Ishikawa (cell line): ENCODE measurements at regions not wholly inside any gene's neighbourhood (a gene's known extent, or its start where the extent isn't known, plus 50 kb on each side); places are given as distances from the start of the nearest gene placed in this dataset.

Experiments used
- CEBPB ChIP-seq: IDR thresholded peaks from 2 replicates; pipeline ENCODE4 v1.6.1; 2012
- CREB1 ChIP-seq: IDR thresholded peaks from 2 replicates; pipeline ENCODE4 v1.6.1; 2012; ENCODE audit warnings: low read depth
- EGR1 ChIP-seq: IDR thresholded peaks from 2 replicates; pipeline ENCODE4 v1.6.1; 2012
- EP300 ChIP-seq: IDR thresholded peaks from 2 replicates; pipeline ENCODE4 v1.6.1; 2012; ENCODE audit warnings: borderline replicate concordance
- FOXM1 ChIP-seq: IDR thresholded peaks from 2 replicates; pipeline ENCODE4 v1.6.1; 2012; ENCODE audit warnings: low read depth, borderline replicate concordance
- MAX ChIP-seq: IDR thresholded peaks from 2 replicates; pipeline ENCODE4 v1.6.1; 2012
- NFIC ChIP-seq: IDR thresholded peaks from 2 replicates; pipeline ENCODE4 v1.6.1; 2012
- RAD21 ChIP-seq: IDR thresholded peaks from 2 replicates; pipeline ENCODE4 v1.6.1; 2012; ENCODE audit warnings: low read depth
- TAF1 ChIP-seq: IDR thresholded peaks from 2 replicates; pipeline ENCODE4 v1.6.1; 2012; ENCODE audit warnings: low read depth, mild to moderate bottlenecking
- TCF12 ChIP-seq: IDR thresholded peaks from 2 replicates; pipeline ENCODE4 v1.6.1; 2012; ENCODE audit warnings: low read depth
- TEAD4 ChIP-seq: IDR thresholded peaks from 2 replicates; pipeline ENCODE4 v1.6.1; 2012
- YY1 ChIP-seq: IDR thresholded peaks from 2 replicates; pipeline ENCODE4 v1.6.1; 2012; ENCODE audit warnings: low read depth
- ZBTB7A ChIP-seq: IDR thresholded peaks from 2 replicates; pipeline ENCODE4 v1.6.1; 2012; ENCODE audit warnings: low read depth
- TF ChIP-seq, protein P1 (sequence below): IDR thresholded peaks from 2 replicates; pipeline ENCODE4 v1.6.1; 2012; ENCODE audit warnings: low read depth, mild to moderate bottlenecking
- TF ChIP-seq, protein P2 (sequence below): IDR thresholded peaks from 2 replicates; pipeline ENCODE4 v1.6.1; 2012

DNA sequence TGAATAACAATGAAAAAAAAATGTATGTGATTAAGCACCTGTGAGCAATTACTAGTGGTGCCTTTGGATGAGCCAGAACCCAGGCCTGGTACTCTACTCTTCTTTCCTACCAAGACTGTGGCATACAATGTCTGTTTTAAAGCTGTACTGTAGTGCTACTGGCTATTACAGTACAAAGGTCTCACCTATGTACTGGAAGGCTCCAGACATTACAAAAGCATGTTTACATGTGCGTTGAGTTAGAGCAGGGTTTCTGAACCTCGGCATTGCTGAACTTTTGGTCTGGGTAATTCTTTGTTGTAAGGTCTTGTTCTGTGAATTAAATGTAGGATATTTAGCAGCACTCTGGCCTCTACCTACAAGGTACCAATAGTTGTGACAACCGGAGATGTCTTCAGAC, 153.8 kb downstream of the SPATA18 start:
- TF ChIP-seq, protein P1, sequence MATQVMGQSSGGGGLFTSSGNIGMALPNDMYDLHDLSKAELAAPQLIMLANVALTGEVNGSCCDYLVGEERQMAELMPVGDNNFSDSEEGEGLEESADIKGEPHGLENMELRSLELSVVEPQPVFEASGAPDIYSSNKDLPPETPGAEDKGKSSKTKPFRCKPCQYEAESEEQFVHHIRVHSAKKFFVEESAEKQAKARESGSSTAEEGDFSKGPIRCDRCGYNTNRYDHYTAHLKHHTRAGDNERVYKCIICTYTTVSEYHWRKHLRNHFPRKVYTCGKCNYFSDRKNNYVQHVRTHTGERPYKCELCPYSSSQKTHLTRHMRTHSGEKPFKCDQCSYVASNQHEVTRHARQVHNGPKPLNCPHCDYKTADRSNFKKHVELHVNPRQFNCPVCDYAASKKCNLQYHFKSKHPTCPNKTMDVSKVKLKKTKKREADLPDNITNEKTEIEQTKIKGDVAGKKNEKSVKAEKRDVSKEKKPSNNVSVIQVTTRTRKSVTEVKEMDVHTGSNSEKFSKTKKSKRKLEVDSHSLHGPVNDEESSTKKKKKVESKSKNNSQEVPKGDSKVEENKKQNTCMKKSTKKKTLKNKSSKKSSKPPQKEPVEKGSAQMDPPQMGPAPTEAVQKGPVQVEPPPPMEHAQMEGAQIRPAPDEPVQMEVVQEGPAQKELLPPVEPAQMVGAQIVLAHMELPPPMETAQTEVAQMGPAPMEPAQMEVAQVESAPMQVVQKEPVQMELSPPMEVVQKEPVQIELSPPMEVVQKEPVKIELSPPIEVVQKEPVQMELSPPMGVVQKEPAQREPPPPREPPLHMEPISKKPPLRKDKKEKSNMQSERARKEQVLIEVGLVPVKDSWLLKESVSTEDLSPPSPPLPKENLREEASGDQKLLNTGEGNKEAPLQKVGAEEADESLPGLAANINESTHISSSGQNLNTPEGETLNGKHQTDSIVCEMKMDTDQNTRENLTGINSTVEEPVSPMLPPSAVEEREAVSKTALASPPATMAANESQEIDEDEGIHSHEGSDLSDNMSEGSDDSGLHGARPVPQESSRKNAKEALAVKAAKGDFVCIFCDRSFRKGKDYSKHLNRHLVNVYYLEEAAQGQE: no peak
- no peak for TF ChIP-seq EP300
- no peak for TF ChIP-seq NFIC
- no peak for TF ChIP-seq CEBPB
- no peak for TF ChIP-seq CREB1
- no peak for TF ChIP-seq TEAD4
- TF ChIP-seq, protein P2, sequence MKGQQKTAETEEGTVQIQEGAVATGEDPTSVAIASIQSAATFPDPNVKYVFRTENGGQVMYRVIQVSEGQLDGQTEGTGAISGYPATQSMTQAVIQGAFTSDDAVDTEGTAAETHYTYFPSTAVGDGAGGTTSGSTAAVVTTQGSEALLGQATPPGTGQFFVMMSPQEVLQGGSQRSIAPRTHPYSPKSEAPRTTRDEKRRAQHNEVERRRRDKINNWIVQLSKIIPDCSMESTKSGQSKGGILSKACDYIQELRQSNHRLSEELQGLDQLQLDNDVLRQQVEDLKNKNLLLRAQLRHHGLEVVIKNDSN: no peak

DNA sequence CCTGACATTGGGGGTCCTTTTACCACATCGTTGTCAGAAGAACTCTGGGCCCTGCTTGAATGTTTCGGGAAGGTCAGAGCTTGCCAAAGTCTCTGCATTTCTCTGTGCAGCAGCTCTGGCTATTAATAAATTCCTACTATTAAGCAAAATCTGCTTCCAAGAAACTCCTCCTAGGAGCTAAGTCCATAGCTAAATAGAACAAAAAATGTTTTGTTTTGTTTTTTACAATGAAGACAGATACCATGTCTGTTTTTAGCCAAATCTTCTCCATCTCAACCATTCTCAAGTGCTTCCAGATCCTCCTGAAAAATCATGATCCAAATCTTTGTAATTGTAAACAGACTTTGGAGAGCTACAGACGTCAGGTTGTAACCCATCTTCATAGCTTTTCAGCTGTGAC, 161.6 kb downstream of the SPATA18 start:
- TF ChIP-seq NFIC: no peak
- TF ChIP-seq FOXM1: no peak
- TF ChIP-seq EP300: no peak
- TF ChIP-seq TEAD4: no peak
- TF ChIP-seq TCF12: no peak
- TF ChIP-seq MAX: no peak
- TF ChIP-seq ZBTB7A: no peak
- TF ChIP-seq, protein P2: no peak

DNA sequence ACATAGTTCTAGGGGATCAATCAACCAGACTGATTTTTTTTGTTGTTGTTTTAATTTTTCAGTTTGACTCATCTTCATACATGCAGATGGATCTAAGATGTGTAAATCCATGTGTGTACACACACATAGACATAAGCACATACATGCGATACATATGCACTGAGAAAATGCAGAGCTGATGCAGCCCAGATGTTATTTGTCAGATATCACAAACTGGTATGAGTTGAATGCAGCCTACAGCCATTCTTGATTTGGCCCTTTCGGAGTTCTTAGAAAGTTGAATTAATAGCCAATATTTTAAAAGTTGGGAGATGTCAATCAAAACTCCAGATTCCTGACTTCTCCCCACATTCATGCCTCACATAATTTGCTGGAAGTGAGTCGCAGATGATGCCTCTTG, 180.4 kb downstream of the SPATA18 start:
- TF ChIP-seq TCF12: no peak
- no peak for TF ChIP-seq RAD21
- no peak for TF ChIP-seq CREB1
- no peak for TF ChIP-seq EGR1
- no peak for TF ChIP-seq EP300
- no peak for TF ChIP-seq TAF1
- no peak for TF ChIP-seq TEAD4
- no peak for TF ChIP-seq MAX
- TF ChIP-seq YY1: no peak
- TF ChIP-seq, protein P1: no peak
- no peak for TF ChIP-seq FOXM1
- no peak for TF ChIP-seq ZBTB7A
- TF ChIP-seq NFIC: no peak
- TF ChIP-seq, protein P2: no peak
- TF ChIP-seq CEBPB: no peak

DNA sequence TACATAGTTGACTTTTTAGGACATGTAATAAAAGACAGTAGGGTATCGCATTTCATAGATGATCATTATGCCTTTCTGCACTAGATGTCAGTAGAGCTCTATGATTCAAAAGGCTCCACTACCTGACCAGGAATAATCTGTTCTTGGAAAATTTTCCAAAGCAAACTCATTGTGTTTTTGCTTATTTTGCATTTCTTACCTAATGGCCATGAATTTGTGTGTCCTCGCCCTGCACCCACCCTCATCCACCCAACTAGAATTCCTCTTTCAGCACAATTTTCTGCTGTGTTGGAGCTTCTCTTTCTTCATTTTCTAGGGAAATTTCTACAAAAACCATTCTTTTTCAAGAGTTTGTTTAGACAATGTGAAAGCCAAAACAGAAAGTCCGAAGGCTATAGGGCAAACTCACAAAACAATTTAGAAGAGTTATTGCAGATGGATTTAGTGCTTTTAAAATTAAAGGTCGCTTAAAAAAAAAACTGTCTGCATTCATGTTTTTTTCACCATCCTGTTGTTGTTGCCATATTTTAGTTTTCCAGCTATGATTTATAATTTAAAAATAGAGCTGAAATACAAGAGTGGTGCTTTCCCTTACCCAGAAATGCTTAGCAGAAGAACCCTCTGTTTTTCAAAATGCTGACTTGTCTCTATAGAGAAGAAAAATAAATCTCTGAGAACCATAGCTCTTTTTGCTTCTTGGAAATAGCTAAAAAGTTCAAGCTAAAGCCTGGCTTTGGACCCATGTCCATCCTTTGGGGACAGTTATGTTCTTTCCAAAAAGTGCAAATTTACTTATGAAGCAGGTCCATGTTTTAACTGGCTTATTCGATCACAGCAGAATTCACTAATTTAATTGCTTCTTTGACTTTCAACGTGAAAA, 183.7 kb downstream of the SPATA18 start:
- no peak for TF ChIP-seq MAX
- TF ChIP-seq, protein P2: no peak
- TF ChIP-seq CREB1: no peak
- TF ChIP-seq, protein P1: no peak
- TF ChIP-seq RAD21: peak; percentile 77
- TF ChIP-seq YY1: no peak
- no peak for TF ChIP-seq EGR1
- no peak for TF ChIP-seq NFIC
